CD4-positive, alpha-beta T cell treated with Interleukin-15 for 4 hours (primary cell): ENCODE measurements at regions not wholly inside any gene's neighbourhood (a gene's known extent, or its start where the extent isn't known, plus 50 kb on each side); places are given as distances from the start of the nearest gene placed in this dataset.

Experiments
- DNase-seq: peaks from one replicate; pipeline ENCODE4 v3.0.0-alpha.2; 2020; ENCODE audit warnings: low spot score

GRCh38 chr11:33646629-33647028, 54.0 kb downstream of the C11orf91 start:
- no peak for DNase-seq

DNA sequence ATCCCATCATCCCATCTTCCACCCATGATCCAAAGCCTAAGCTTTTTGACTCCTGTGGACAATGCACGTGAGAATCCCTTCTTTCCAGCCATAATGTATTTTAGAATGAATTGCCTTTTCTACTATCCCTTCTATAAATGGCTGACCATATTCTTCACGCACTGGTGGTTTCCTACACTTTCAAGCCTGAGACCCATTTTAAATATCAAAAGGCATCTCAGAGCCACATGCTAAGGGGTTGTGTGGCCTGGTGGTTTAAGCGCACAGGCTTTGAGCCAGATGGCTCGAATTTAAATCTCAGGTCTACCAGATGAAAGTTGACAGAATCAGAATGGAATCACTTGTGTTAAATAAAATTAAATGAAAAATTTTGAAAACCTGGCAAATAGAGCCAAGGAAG, 54.5 kb downstream of the C11orf91 start:
- no peak for DNase-seq

DNA sequence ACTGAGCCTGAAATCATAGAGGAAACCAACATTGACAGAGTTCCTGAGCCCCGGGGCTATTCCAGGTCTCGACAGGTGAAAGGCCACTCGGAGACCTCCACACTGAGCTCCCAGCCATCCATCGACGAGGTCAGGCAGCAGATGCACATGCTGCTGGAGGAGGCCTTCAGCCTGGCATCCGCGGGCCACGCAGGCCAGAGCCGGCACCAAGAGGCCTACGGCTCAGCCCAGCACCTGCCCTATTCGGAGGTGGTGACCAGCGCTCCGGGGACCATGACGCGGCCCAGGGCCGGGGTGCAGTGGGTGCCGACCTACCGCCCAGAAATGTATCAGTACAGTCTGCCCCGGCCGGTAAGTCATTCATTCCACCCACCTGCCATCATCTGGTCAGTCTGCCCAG, 54.9 kb downstream of the C11orf91 start:
- no peak for DNase-seq

DNA sequence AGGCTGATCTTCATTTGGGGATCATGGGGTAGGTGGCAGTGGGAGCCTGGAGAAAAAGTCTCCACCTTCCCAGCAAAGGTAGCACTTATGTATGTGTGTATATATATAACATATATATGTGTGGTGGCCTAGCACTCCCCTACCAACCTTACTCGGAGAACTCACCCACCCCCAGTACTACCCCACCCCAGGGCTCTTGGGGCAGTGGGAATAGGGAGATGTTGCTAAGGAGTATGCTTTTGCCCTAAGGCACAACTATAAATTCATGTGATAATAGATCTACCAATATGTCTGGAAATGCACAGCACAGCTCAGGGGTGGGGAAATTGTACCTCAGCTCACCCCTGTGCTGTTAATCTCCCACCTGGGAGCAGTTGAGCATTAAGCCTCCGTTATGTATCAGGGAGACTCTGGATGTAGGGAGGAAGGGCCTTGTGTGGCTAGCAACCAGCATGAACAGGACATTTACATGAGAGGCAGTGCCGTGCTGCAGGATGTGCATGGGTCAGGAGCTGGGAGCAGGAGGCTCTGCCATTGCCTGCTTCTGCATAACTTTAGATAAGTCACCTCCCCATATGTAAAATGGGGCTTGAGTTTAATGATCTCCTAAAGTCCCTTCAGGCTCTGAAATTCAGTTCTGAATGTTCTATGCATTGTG, 57.3 kb downstream of the C11orf91 start:
- DNase-seq, result no peak

- no peak for DNase-seq
These were observed 58.0 kb downstream of the C11orf91 start for GRCh38 chr11:33642461-33643166.

DNA sequence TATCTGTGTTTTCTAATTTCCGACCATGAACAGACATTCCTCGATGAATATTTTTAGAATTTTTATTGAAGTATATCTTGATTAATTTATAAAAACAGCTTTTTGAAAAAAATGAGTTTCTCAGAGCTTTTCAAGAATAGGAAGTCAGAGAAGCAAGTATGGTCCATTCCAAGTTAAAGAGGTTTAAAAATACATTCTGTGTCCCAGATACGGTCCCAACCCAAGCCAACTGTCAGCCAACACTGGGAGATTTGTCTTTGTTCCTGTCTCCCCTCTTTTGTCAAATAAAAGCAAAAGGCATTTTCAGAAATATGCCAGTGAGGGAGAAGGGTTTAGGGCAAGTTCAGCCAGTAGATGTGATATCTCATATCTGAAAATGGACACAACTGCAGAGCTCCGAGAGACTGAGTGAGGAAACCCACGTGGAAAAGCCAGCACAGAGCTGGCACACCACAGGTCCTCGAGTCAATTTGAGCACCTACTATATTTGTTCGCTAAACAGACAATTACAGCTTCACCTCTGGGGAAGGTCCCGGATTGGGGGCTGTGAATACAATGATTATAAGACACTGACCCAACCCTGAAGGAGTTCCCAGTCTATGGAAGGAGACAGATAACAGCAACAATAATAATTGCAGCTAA, 59.8 kb downstream of the C11orf91 start:
- DNase-seq, result no peak

DNA sequence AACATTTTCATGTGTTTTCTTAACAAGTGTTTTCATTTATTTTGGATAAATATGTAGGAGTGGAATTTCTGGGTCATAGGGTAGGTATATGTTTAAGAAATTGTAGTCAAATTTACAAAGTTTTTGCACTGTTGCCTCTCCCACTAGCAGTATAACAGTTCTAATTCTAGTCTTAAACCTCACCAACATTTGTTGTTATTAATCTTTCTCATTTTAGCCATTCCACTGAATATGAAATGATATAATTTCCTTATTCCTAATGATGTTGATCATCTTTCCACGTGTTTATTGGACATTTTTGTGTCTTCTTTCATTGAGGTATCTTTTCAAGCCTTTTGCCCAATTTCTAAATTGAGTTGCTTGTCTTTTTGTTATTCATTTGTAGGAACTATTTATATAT, 62.0 kb downstream of the C11orf91 start:
- DNase-seq, result no peak

DNA sequence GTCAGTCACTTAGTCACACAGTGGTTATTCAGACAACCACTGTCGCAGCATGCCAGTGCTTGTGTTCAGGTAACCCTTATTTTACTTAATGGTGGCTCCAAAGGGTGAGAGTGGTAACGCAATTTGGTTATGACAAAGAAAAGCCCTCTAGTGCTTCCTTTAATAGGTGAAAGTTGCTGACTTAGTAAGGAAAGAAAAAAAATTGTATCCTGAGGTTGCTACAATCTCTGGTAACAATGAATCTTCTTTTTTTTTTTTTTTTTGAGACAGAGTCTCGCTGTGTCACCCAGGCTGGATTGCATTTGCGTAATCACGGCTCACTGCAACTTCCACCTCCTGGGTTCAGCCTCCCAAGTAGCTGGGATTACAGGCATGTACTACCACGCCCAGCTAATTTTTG, 64.5 kb downstream of the C11orf91 start:
- DNase-seq, result no peak

- no peak for DNase-seq
These were observed 65.5 kb downstream of the C11orf91 start for GRCh38 chr11:33635161-33635560.

GRCh38 chr11:33634291-33634834, 66.3 kb downstream of the C11orf91 start:
- no peak for DNase-seq

GRCh38 chr11:33633251-33634003, 67.2 kb downstream of the C11orf91 start:
- no peak for DNase-seq

GRCh38 chr11:33631749-33632091, 68.9 kb downstream of the C11orf91 start:
- no peak for DNase-seq

GRCh38 chr11:33630936-33631748, 69.5 kb downstream of the C11orf91 start:
- no peak for DNase-seq

GRCh38 chr11:33624083-33624482, 76.5 kb downstream of the C11orf91 start:
- no peak for DNase-seq

DNA sequence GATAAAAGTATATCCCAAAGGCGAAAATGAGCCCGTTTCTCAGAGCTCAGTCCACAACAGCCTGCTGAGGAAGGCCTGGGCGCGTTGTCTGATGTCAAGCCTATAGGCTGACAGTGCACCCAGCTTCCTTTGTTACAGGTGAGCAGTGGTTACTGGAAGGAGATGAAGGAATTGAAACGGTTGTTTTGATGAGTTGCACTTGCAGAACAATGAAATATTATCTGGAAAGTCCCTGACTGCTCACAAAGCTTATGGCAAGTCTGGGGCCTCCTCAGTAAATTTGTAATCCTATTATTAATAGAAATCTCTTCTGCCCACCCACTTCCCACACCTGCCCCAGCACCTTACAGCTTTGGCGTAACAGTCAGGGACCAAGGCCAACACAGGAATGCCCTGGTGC, 77.8 kb downstream of the C11orf91 start:
- DNase-seq, result no peak

- no peak for DNase-seq
These were observed 78.4 kb downstream of the C11orf91 start for GRCh38 chr11:33622186-33622585.

DNA sequence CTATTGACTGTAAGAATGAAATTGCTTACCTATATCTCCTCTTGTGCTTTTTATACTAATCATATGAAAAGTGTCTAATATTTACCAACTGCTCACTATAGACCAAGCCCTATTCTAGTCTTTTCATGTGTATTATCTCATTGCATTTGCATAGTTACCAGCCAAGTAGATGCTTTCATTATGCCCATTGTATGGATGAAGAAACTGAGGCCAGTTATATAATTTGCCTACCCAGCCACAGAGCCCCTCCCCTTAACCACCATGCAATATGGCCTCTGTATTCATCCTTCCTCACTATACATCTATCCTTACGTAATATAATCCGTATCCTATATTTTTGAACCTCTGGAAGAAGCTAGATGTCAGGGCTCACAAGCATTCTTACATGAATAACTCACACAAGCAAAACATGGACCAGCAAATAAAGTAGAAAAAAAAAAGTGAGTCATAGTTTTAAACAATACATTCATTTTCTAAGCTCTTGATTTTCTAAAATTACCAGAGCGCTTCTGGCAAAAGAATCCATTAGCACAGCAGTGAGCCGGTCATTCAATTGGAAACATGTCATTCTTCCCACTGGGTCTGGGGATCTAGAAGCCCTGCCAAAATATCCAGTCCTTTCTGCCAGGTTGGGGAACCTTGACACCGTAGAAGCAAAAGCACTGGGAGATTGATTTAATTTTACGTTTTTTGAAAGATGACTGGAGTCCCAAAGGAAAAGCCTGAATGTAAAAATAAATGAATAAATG, 80.0 kb downstream of the C11orf91 start:
- DNase-seq, result no peak

DNA sequence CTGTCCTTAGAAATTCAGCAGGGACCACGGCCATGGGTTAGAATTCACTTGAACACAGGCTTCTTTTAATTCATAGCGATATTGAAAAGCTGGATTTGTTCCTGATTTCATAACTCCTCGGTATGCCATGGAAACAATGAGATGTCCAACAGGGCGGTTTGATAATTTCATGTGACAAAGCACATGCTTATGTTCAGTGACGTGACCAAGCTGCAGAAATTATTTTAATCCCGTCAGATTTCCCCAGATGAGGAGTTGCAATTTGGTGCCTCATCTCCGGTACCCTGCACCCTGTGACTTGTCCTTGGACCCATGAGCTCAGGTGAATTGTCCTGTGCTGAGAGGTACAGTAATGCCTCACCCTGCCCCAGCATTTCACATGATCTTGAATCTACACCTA, 81.7 kb downstream of the C11orf91 start:
- no peak for DNase-seq

DNA sequence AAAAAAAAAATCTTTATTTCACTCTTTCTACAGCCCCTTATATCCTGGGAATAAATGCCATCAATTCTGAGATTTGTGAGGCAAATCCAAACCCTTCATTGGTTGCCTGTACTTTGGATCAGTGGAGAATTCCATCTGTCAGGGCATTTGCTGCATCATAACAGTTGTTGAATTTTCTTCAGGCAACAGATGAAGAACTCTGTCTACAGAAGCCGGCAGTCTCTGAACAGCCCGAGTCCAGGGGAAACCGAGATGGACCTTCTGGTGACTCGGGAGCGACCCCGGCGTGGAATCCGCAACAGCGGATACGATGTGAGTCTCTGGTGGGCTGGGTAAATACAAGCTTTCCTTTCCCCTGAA, 82.3 kb downstream of the C11orf91 start:
- DNase-seq, result no peak

GRCh38 chr11:33617672-33618350, 82.8 kb downstream of the C11orf91 start:
- no peak for DNase-seq
